ENCODE measurements at regions not wholly inside any gene's neighbourhood (a gene's known extent, or its start where the extent isn't known, plus 50 kb on each side); places are given as distances from the start of the nearest gene placed in this dataset.

- no peak for DNase-seq
- H3F3A ChIP-seq (replicated peaks; ENCODE audit: insufficient read depth) = peaks cover 22% of the 10 kb centered on the region
- no peaks in the 10 kb centered on the region for H3K36me3 ChIP-seq (replicated peaks in 1 of 2; ENCODE audit: control insufficient read depth in 1 of 2, insufficient read depth in 2 of 2, low read length in 1 of 2)
- POLR2A ChIA-PET = interaction anchor here (1.5 kb wide), 1 partner anchor 143 kb away, joined by 4 read pairs; no protein-coding TSS in a partner anchor
- H3K27ac ChIP-seq (ENCODE audit: low read depth in 2 of 2, low read length in 1 of 2) = peak overlapping the region; percentile 37 to 47
- CTCF ChIA-PET = no interaction called here
- H3K4me1 ChIP-seq (ENCODE audit: control insufficient read depth in 1 of 2, insufficient read depth in 2 of 2, low read depth in 1 of 2, low read length in 1 of 2) = peaks cover 24 to 30% of the 10 kb centered on the region in 2 experiments; a peak in 3 of 4 replicates
- H3K79me2 ChIP-seq (ENCODE audit: insufficient read depth) = no peaks in the 10 kb centered on the region
- no peaks in the 10 kb centered on the region for H3K27me3 ChIP-seq (ENCODE audit: insufficient read depth)
- H3K9ac ChIP-seq = no peak overlapping the region
- H3K4me3 ChIP-seq (ENCODE audit: low read depth in 2 of 2, low read length in 1 of 2) = no peak overlapping the region
- H3K9me2 ChIP-seq = no peaks in the 10 kb centered on the region
- no peaks in the 10 kb centered on the region for H3K9me3 ChIP-seq
- H3K4me2 ChIP-seq = peak overlapping the region; percentile 3; the same call in 1 of the 2 replicates
- TF ChIP-seq RCOR1 (IDR thresholded peaks at IDR 0.05; ENCODE audit: low read length) (no peak), GABPA (IDR thresholded peaks at IDR 0.05; ENCODE audit: low read depth) (no peak), EP300 (IDR thresholded peaks at IDR 0.05; ENCODE audit: borderline replicate concordance in 1 of 2, low read depth in 1 of 2, low read length in 1 of 2) (no peak), MAX (IDR thresholded peaks at IDR 0.05; ENCODE audit: low read depth) (no peak), RAD21 (IDR thresholded peaks at IDR 0.05; ENCODE audit: low read length) (no peak), FOXM1 (IDR thresholded peaks at IDR 0.05; ENCODE audit: low read depth) (no peak), PBX3 (IDR thresholded peaks at IDR 0.05) (no peak), FOXJ3 (CRISPR knock-in tag; IDR thresholded peaks at IDR 0.05) (no peak), POLR2AphosphoS5 (IDR thresholded peaks at IDR 0.05; ENCODE audit: low read depth, low read length) (no peak), TEAD4 (IDR thresholded peaks at IDR 0.05; ENCODE audit: borderline replicate concordance, insufficient read depth) (no peak)
- H2AFZ ChIP-seq (ENCODE audit: low read depth) = no peak overlapping the region
- no peaks in the 10 kb centered on the region for H4K20me1 ChIP-seq (ENCODE audit: insufficient read depth)
- WGBS (ENCODE audit: low lambda C conversion rate) = 58% methylated on average over 3 of the region's 3 CpGs
These were observed 293.5 kb downstream of the PRL start for GRCh38 chr6:22003287-22003686.

GRCh38 chr6:22006795-22007194 lies 290.0 kb downstream of the PRL start:
- no peaks in the 10 kb centered on the region for H3K9me2 ChIP-seq
- H3F3A ChIP-seq (replicated peaks; ENCODE audit: insufficient read depth) = peaks cover 4% of the 10 kb centered on the region
- WGBS (ENCODE audit: low lambda C conversion rate) = 95% methylated on average over 3 of the region's 3 CpGs
- H3K36me3 ChIP-seq (replicated peaks in 1 of 2; ENCODE audit: control insufficient read depth in 1 of 2, insufficient read depth in 2 of 2, low read length in 1 of 2) = no peaks in the 10 kb centered on the region
- H3K27me3 ChIP-seq (ENCODE audit: insufficient read depth) = no peaks in the 10 kb centered on the region
- CTCF ChIA-PET = interaction anchor here (0.7 to 1.0 kb wide), 2 partner anchors 10 to 18 kb away, joined by 3 to 4 read pairs; no protein-coding TSS in a partner anchor
- peaks cover 0 to 5% of the 10 kb centered on the region in 2 experiments; a peak in 2 of 4 replicates for H3K4me1 ChIP-seq (ENCODE audit: control insufficient read depth in 1 of 2, insufficient read depth in 2 of 2, low read depth in 1 of 2, low read length in 1 of 2)
- TF ChIP-seq EP300 (IDR thresholded peaks at IDR 0.05; ENCODE audit: borderline replicate concordance in 1 of 2, low read depth in 1 of 2, low read length in 1 of 2) (no peak), ELF1 (IDR thresholded peaks at IDR 0.05) (no peak), RXRA (IDR thresholded peaks at IDR 0.05; ENCODE audit: borderline replicate concordance, low read depth) (no peak), FOXM1 (IDR thresholded peaks at IDR 0.05; ENCODE audit: low read depth) (no peak), ZBTB33 (IDR thresholded peaks at IDR 0.05; ENCODE audit: borderline replicate concordance, low read depth) (no peak), CTCF (IDR thresholded peaks at IDR 0.05) (no peak), YY1 (IDR thresholded peaks at IDR 0.05; ENCODE audit: low read depth) (no peak), RCOR1 (IDR thresholded peaks at IDR 0.05; ENCODE audit: low read length) (no peak), MXI1 (IDR thresholded peaks at IDR 0.05; ENCODE audit: low read depth, low read length) (no peak), CHD2 (IDR thresholded peaks at IDR 0.05; ENCODE audit: low read length, partially characterized antibody) (no peak), GABPA (IDR thresholded peaks at IDR 0.05; ENCODE audit: low read depth) (no peak), MAX (IDR thresholded peaks at IDR 0.05; ENCODE audit: low read depth) (no peak), EZH2phosphoT487 (IDR thresholded peaks at IDR 0.05; ENCODE audit: borderline replicate concordance, low read depth) (no peak)
- no peak overlapping the region for H3K27ac ChIP-seq (ENCODE audit: low read depth in 2 of 2, low read length in 1 of 2)
- no peaks in the 10 kb centered on the region for H3K79me2 ChIP-seq (ENCODE audit: insufficient read depth)
- H3K4me3 ChIP-seq (ENCODE audit: low read depth in 2 of 2, low read length in 1 of 2) = no peak overlapping the region
- H3K9me3 ChIP-seq = no peaks in the 10 kb centered on the region
- POLR2A ChIA-PET = no interaction called here
- H4K20me1 ChIP-seq (ENCODE audit: insufficient read depth) = no peaks in the 10 kb centered on the region
- no peak overlapping the region for H3K9ac ChIP-seq
- no peak overlapping the region for H2AFZ ChIP-seq (ENCODE audit: low read depth)
- no peak overlapping the region for H3K4me2 ChIP-seq
- no peak for DNase-seq
